Vagina (tissue), 2 donors: ENCODE measurements at regions not wholly inside any gene's neighbourhood (a gene's known extent, or its start where the extent isn't known, plus 50 kb on each side); places are given as distances from the start of the nearest gene placed in this dataset.

Experiments used
- POLR2A ChIP-seq, 2 donors: fragments of 450-650 bp; IDR thresholded peaks; one replicate each; pipeline ENCODE4 v1.6.1; 2017; ENCODE audit warnings: antibody characterized with exemption in 2 of 2, mild to moderate bottlenecking in 2 of 2, moderate library complexity in 2 of 2
- POLR2AphosphoS5 ChIP-seq, 2 donors: sonication (generic); formaldehyde crosslinking; IDR thresholded peaks; one replicate each; pipeline ENCODE4 v1.9.0; 2017; ENCODE audit warnings: antibody characterized with exemption in 2 of 2, mild to moderate bottlenecking in 2 of 2, low read depth in 1 of 2; ENCODE audit not compliant: insufficient read depth in 1 of 2
- TF ChIP-seq, protein P1 (sequence below), 3 experiments: fragments of 450-650 bp in 2 of 3; fragments of 200-600 bp in 1 of 3; sonication (generic) in 1 of 3; IDR thresholded peaks; one replicate each; pipeline ENCODE4 v1.5.1; 2017 to 2019; ENCODE audit warnings: antibody characterized with exemption in 3 of 3, mild to moderate bottlenecking in 2 of 3, moderate library complexity in 2 of 3

- TF ChIP-seq, protein P1, sequence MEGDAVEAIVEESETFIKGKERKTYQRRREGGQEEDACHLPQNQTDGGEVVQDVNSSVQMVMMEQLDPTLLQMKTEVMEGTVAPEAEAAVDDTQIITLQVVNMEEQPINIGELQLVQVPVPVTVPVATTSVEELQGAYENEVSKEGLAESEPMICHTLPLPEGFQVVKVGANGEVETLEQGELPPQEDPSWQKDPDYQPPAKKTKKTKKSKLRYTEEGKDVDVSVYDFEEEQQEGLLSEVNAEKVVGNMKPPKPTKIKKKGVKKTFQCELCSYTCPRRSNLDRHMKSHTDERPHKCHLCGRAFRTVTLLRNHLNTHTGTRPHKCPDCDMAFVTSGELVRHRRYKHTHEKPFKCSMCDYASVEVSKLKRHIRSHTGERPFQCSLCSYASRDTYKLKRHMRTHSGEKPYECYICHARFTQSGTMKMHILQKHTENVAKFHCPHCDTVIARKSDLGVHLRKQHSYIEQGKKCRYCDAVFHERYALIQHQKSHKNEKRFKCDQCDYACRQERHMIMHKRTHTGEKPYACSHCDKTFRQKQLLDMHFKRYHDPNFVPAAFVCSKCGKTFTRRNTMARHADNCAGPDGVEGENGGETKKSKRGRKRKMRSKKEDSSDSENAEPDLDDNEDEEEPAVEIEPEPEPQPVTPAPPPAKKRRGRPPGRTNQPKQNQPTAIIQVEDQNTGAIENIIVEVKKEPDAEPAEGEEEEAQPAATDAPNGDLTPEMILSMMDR (IDR thresholded peaks at IDR 0.05), result no peak
- no peak for TF ChIP-seq POLR2A (IDR thresholded peaks at IDR 0.05)
- TF ChIP-seq POLR2AphosphoS5 (IDR thresholded peaks at IDR 0.05; ENCODE audit: insufficient read depth in 1 of 2, low read depth in 1 of 2), result no peak
These were observed 1267.8 kb downstream of the PLA2G4A start for GRCh38 chr1:188096521-188096920.
